Heart right ventricle (tissue), 16 donors: ENCODE measurements at regions not wholly inside any gene's neighbourhood (a gene's known extent, or its start where the extent isn't known, plus 50 kb on each side); places are given as distances from the start of the nearest gene placed in this dataset.
A peak's percentile ranks its signal among the peaks of the same experiment; 100 is the strongest.

Experiments used
- ATAC-seq, 8 donors: fragments of 200-7000 bp; cut with Tn5 transposase; one replicate each; pipeline ENCODE4 v1.9.1; 2020; ENCODE audit warnings: mild to moderate bottlenecking in 8 of 8, moderate library complexity in 8 of 8, moderate number of reproducible peaks in 1 of 8
- DNase-seq, 2 donors: peaks; one replicate each; pipeline ENCODE4 v3.0.0-alpha.2; 2020
- H3K27ac ChIP-seq, 10 donors: fragments of 200-600 bp; sonication (generic) in 2 of 10; one replicate each; pipeline versions ENCODE4 v1.5.0 to v1.8.0; 2020 to 2022; ENCODE audit warnings: mild to moderate bottlenecking in 3 of 10
- H3K27me3 ChIP-seq, 7 donors: fragments of 200-600 bp; one replicate each; pipeline ENCODE4 v1.8.0; 2021 to 2022; ENCODE audit warnings: mild to moderate bottlenecking in 2 of 7
- H3K36me3 ChIP-seq, 9 donors: fragments of 200-600 bp; sonication (generic) in 1 of 9; one replicate each; pipeline versions ENCODE4 v1.5.0 to v1.8.0; 2020 to 2022; ENCODE audit warnings: mild to moderate bottlenecking in 2 of 9
- H3K4me1 ChIP-seq, 9 donors: fragments of 200-600 bp; sonication (generic) in 1 of 9; one replicate each; pipeline versions ENCODE4 v1.5.0 to v1.8.0; 2020 to 2022; ENCODE audit warnings: mild to moderate bottlenecking in 4 of 9
- H3K4me3 ChIP-seq, 10 donors: fragments of 200-600 bp; sonication (generic) in 2 of 10; one replicate each; pipeline versions ENCODE4 v1.5.0 to v1.8.0; 2020 to 2022; ENCODE audit warnings: mild to moderate bottlenecking in 7 of 10, moderate library complexity in 2 of 10
- H3K9me3 ChIP-seq, 11 donors: fragments of 200-600 bp in 10 of 11; sonication (generic) in 2 of 11; one replicate each; pipeline versions ENCODE4 v1.5.0 to v1.8.0; 2013 to 2022; ENCODE audit warnings: mild to moderate bottlenecking in 2 of 11, control low read depth in 1 of 11, moderate library complexity in 1 of 11
- WGBS, 2 donors: extraction: QIAGEN DNeasy Blood & Tissue Kit; methylation state at CpG; one replicate each; pipeline ENCODE4 v1.1.7; 2013; ENCODE audit warnings: inconsistent platforms in 1 of 2; 5-methylcytosine and 5-hydroxymethylcytosine counted together
- intact Hi-C, 10 donors: fragments of 100-400 bp; cut with DNase I; formaldehyde crosslinking; loops; one replicate each; pipeline versions ENCODE4 v1.11.1 to v1.14.2; 2022
- TF ChIP-seq, protein P1 (sequence below), 9 donors: fragments of 200-600 bp; sonication (generic) in 2 of 9; IDR thresholded peaks; one replicate each; pipeline versions ENCODE4 v1.5.0 to v1.8.0; 2021 to 2022; ENCODE audit warnings: antibody characterized with exemption in 9 of 9, mild to moderate bottlenecking in 5 of 9, moderate library complexity in 1 of 9
- donor health status: Arrhythmogenic right ventricular cardiomyopathy.
- donor health status: ischemic (EF 13 %, LVEDD 7.1; RV severe dilation, severe dysfunction).
- donor health status: healthy with polysubstance abuse.
- donor health status: DM: no; HTN: yes; CAD: no.
- donor health status: DM: no; HTN: no; CAD: no.
- donor health status: ischemic (EF 25% LVEDD 6.9; RV normal size, moderate dysfunction).
- donor health status: ischemic (EF 25% LVEDD 5.7; RV mildly dilated, moderate dysfunction).
- donor health status: healthy.
- donor health status: DM: yes; HTN: yes; CAD: no.
- donor health status: Ischemic cardiomyopathy.
- donor health status: ischemic (EF 35%, LVEDD 5.7; RV mildly dilated, moderate dysfunction).
- donor health status: nonischemic (EF 11% LVEDD 7.7; RV severe dilation, severe dysfunction).
- donor health status: DM: yes; HTN: yes; CAD: no.
- donor health status: PGD.
- donor health status: ischemic (EF 29% LVEDD 5.4; RV normal size, mild dysfunction).
- donor health status: nonischemic (EF 23%, LVEDD 6.1; RV moderate dilation, normal function).

DNA sequence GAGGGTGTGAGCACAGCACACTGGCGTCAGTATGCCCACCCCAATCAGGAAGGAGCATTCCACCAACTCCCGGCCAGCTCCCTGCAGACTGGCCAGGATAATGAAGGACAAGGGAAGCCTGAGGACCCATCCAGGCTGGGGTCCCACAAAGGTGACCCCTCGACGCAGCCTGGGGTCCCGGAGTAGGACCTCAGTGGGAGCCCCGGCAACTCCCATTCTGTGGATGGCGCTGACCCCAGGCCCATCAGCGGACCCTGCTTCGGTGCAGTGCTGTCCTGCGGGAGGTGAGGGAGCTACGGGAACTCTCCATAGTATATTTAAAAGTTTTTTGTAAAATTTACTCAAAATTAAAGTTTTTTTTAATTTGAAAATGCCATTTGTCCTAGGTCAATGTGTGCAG is 137.7 kb upstream of the NKX1-1 start:
- peak in 1 of 2 donors; percentile 3 for DNase-seq

DNA sequence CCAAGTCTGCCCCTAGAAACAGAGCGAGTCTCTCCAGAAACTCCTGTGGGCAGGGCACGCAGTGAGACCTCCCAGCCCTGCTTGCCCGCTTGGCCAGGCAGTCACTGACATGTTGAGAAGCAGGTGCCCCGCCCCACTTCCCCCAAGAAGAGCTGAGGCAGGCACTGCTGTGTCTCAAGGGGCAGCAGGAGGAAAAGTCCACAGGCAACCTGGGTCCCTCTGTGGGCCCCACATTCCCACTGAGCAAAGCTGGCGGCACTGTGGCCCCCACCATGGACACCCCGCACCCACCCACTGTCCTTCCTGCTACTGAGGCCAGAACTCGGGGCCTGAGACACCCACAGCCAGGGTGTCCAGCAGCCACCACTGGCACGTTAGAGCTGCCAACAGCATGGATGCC is 137.3 kb upstream of the NKX1-1 start:
- H3K4me3 ChIP-seq, result no peak overlapping the region
- TF ChIP-seq, protein P1, sequence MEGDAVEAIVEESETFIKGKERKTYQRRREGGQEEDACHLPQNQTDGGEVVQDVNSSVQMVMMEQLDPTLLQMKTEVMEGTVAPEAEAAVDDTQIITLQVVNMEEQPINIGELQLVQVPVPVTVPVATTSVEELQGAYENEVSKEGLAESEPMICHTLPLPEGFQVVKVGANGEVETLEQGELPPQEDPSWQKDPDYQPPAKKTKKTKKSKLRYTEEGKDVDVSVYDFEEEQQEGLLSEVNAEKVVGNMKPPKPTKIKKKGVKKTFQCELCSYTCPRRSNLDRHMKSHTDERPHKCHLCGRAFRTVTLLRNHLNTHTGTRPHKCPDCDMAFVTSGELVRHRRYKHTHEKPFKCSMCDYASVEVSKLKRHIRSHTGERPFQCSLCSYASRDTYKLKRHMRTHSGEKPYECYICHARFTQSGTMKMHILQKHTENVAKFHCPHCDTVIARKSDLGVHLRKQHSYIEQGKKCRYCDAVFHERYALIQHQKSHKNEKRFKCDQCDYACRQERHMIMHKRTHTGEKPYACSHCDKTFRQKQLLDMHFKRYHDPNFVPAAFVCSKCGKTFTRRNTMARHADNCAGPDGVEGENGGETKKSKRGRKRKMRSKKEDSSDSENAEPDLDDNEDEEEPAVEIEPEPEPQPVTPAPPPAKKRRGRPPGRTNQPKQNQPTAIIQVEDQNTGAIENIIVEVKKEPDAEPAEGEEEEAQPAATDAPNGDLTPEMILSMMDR (IDR thresholded peaks at IDR 0.05), result no peak
- H3K36me3 ChIP-seq, result no peaks in the 10 kb centered on the region
- intact Hi-C loops, result no loop called here
- H3K27me3 ChIP-seq, result peaks cover 0 to 18% (median 3%) of the 10 kb centered on the region in 7 donors
- peaks cover 0 to 32% (median 6%) of the 10 kb centered on the region in 9 donors for H3K4me1 ChIP-seq
- H3K9me3 ChIP-seq, result no peaks in the 10 kb centered on the region
- no peak for ATAC-seq
- DNase-seq, result peak in 1 of 2 donors; percentile 7
- peak overlapping the region in 1 of 10 donors; percentile 23 for H3K27ac ChIP-seq
- 87 to 88% methylated on average over 8 of the region's 8 CpGs for WGBS, 2 donors

More for the DNA sequence above, 137.7 kb upstream of the NKX1-1 start:
- peaks cover 0 to 36% (median 7%) of the 10 kb centered on the region in 9 donors for H3K4me1 ChIP-seq
- peak overlapping the region in 3 of 10 donors; percentile 23 to 82 (median 27) for H3K27ac ChIP-seq
- H3K4me3 ChIP-seq, result no peak overlapping the region
- no peak for ATAC-seq
- H3K27me3 ChIP-seq, result peaks cover 0 to 18% (median 3%) of the 10 kb centered on the region in 7 donors
- no peaks in the 10 kb centered on the region for H3K9me3 ChIP-seq
- no peaks in the 10 kb centered on the region for H3K36me3 ChIP-seq
- TF ChIP-seq, protein P1 (IDR thresholded peaks at IDR 0.05), result no peak
- intact Hi-C loops, result no loop called here
- WGBS, 2 donors, result 85 to 91% methylated on average over 11 of the region's 11 CpGs

DNA sequence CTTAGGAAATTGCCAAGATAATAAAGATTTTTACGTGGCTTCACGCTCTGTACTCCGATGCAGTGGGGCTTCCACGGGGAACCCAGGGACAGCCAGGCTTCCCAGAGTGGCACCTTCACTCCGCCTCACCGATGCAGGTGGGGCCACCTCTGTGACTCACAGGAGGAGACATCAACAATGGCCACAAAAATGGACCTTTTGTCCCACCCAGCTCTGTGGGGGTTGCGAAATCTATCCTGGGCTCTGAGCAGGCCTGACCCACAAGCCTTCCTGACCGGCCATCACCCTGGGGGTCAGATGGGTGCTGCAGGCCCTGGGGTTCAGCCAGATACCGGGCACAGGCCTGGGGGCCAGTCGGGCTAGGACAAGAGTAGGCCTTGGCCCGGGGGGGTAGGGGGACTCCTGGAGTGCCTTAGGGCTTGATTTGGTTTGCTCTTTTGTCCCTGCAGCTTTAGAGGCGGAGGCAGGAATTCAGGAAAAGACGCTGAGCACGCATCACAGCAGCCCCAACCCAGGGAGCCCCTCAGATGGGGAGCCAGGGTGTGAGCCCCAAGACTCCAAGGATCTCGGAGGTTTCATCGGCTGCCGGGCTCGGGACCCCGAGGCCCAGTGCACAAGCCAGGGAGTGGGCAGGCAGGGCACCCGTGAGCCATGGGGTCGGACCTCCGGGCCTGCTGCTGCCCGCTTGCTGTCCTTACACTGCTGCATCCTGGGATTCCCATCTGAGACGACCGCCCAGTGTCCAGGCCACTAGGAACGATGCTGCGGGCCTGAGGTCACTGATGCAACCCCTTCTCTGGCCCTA is 136.5 kb upstream of the NKX1-1 start:
- Histone ChIP-seq H3K4me1 (peaks cover 0 to 23% (median 6%) of the 10 kb centered on the region in 9 donors), H3K27me3 (peaks cover 0 to 20% (median 3%) of the 10 kb centered on the region in 7 donors), H3K27ac (peak overlapping the region in 3 of 10 donors; percentile 52 to 58 (median 56)), H3K36me3 (no peaks in the 10 kb centered on the region), H3K9me3 (no peaks in the 10 kb centered on the region), H3K4me3 (no peak overlapping the region)
- intact Hi-C loops, result no loop called here
- 85% methylated on average over 27 of the region's 27 CpGs for WGBS, 2 donors
- TF ChIP-seq, protein P1 (IDR thresholded peaks at IDR 0.05), result no peak
- peak in 1 of 2 donors; percentile 6 for DNase-seq
- ATAC-seq, result no peak

DNA sequence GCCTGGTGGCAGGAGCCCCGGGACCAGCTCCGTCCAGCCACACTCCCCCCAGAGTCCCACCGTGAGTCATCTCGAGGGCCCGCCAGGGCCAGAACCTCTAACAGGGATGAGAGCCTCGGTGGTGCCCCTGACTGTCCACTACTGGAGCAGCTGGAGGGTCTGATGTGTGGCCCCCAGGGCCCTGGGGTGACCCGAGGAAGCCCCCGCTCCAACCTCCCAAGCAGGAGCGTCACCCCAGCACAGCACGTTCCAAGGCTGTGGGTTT is 135.9 kb upstream of the NKX1-1 start:
- 78 to 81% methylated on average over 10 of the region's 10 CpGs for WGBS, 2 donors
- H3K9me3 ChIP-seq, result no peaks in the 10 kb centered on the region

More for the DNA sequence above, 135.9 kb upstream of the NKX1-1 start:
- Histone ChIP-seq H3K27ac (peak overlapping the region in 3 of 10 donors; percentile 52 to 58 (median 56)), H3K4me3 (no peak overlapping the region), H3K27me3 (peaks cover 0 to 25% (median 3%) of the 10 kb centered on the region in 7 donors), H3K4me1 (peaks cover 0 to 19% (median 4%) of the 10 kb centered on the region in 9 donors), H3K36me3 (no peaks in the 10 kb centered on the region)
- intact Hi-C loops, result no loop called here
- DNase-seq, result no peak
- TF ChIP-seq, protein P1 (IDR thresholded peaks at IDR 0.05), result no peak
- peak in 3 of 8 donors; percentile 3 to 23 (median 6) for ATAC-seq
